ENCODE measurements at regions not wholly inside any gene's neighbourhood (a gene's known extent, or its start where the extent isn't known, plus 50 kb on each side); places are given as distances from the start of the nearest gene placed in this dataset.

DNA sequence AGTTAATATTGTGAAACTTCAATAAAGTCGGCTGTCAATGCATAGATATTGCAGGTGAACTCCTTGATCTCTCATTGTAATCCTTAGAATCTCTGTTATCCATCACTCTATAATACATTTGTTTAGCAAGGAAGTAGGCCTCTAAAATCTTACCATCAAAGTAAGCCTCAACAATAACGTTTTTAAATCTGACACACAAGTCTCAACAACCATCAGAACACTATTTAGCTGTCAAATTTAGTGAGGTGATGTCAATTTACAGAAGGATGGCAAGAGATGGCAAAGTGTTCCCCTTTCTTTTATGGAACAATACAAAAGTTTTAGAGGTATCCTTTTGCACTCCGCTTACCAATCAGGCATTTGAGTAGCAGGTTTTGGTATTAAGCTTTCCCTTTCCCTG, 67.6 kb downstream of the RWDD3 start:
- TF ChIP-seq MLLT10 (CRISPR knock-in tag; IDR thresholded peaks at IDR 0.05): no peak
- TF ChIP-seq, protein P1, sequence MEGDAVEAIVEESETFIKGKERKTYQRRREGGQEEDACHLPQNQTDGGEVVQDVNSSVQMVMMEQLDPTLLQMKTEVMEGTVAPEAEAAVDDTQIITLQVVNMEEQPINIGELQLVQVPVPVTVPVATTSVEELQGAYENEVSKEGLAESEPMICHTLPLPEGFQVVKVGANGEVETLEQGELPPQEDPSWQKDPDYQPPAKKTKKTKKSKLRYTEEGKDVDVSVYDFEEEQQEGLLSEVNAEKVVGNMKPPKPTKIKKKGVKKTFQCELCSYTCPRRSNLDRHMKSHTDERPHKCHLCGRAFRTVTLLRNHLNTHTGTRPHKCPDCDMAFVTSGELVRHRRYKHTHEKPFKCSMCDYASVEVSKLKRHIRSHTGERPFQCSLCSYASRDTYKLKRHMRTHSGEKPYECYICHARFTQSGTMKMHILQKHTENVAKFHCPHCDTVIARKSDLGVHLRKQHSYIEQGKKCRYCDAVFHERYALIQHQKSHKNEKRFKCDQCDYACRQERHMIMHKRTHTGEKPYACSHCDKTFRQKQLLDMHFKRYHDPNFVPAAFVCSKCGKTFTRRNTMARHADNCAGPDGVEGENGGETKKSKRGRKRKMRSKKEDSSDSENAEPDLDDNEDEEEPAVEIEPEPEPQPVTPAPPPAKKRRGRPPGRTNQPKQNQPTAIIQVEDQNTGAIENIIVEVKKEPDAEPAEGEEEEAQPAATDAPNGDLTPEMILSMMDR (CRISPR knock-in tag; IDR thresholded peaks at IDR 0.05): no peak
- no peak for TF ChIP-seq FOXK1 (CRISPR knock-in tag; IDR thresholded peaks at IDR 0.05; ENCODE audit: borderline replicate concordance, low read depth)
- TF ChIP-seq, protein P2, sequence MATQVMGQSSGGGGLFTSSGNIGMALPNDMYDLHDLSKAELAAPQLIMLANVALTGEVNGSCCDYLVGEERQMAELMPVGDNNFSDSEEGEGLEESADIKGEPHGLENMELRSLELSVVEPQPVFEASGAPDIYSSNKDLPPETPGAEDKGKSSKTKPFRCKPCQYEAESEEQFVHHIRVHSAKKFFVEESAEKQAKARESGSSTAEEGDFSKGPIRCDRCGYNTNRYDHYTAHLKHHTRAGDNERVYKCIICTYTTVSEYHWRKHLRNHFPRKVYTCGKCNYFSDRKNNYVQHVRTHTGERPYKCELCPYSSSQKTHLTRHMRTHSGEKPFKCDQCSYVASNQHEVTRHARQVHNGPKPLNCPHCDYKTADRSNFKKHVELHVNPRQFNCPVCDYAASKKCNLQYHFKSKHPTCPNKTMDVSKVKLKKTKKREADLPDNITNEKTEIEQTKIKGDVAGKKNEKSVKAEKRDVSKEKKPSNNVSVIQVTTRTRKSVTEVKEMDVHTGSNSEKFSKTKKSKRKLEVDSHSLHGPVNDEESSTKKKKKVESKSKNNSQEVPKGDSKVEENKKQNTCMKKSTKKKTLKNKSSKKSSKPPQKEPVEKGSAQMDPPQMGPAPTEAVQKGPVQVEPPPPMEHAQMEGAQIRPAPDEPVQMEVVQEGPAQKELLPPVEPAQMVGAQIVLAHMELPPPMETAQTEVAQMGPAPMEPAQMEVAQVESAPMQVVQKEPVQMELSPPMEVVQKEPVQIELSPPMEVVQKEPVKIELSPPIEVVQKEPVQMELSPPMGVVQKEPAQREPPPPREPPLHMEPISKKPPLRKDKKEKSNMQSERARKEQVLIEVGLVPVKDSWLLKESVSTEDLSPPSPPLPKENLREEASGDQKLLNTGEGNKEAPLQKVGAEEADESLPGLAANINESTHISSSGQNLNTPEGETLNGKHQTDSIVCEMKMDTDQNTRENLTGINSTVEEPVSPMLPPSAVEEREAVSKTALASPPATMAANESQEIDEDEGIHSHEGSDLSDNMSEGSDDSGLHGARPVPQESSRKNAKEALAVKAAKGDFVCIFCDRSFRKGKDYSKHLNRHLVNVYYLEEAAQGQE (IDR thresholded peaks at IDR 0.05; ENCODE audit: borderline replicate concordance in 1 of 2, low read depth in 1 of 2, low read length in 2 of 2): no peak
- no peak for TF ChIP-seq MYNN (CRISPR knock-in tag; IDR thresholded peaks at IDR 0.05; ENCODE audit: low read depth)
- no peak for TF ChIP-seq POLR2A (IDR thresholded peaks at IDR 0.05; ENCODE audit: insufficient read depth in 1 of 2, low read depth in 2 of 2, low read length in 2 of 2)
- no peak for TF ChIP-seq MXI1 (IDR thresholded peaks at IDR 0.05; ENCODE audit: borderline replicate concordance, low read depth, low read length)
- TF ChIP-seq ZNF446 (CRISPR knock-in tag; IDR thresholded peaks at IDR 0.05): no peak
- TF ChIP-seq RELA (CRISPR knock-in tag; IDR thresholded peaks at IDR 0.05): no peak
- no peak for TF ChIP-seq CREB1 (IDR thresholded peaks at IDR 0.05)
- no peak for TF ChIP-seq CREB1 (CRISPR knock-in tag; IDR thresholded peaks at IDR 0.05)
- TF ChIP-seq, protein P3, sequence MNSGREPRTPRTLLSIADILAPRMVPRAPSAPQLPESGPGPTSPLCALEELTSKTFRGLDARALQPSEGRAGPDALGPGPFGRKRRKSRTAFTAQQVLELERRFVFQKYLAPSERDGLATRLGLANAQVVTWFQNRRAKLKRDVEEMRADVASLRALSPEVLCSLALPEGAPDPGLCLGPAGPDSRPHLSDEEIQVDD (CRISPR knock-in tag; IDR thresholded peaks at IDR 0.05; ENCODE audit: borderline replicate concordance): no peak
